Posterior vena cava (tissue), 2 donors: ENCODE measurements at regions not wholly inside any gene's neighbourhood (a gene's known extent, or its start where the extent isn't known, plus 50 kb on each side); places are given as distances from the start of the nearest gene placed in this dataset.

Experiments used
- DNase-seq: peaks from one replicate; pipeline ENCODE4 v3.0.0-alpha.2; 2020; ENCODE audit warnings: low spot score
- intact Hi-C, 2 donors: fragments of 100-400 bp; cut with DNase I; formaldehyde crosslinking; loops; one replicate each; pipeline versions ENCODE4 v1.14.1 to v1.14.2; 2022 to 2023
- donor health status: DM: yes; HTN: yes; CAD: no.
- donor health status: DM: yes; HTN: yes; CAD: no.

DNA sequence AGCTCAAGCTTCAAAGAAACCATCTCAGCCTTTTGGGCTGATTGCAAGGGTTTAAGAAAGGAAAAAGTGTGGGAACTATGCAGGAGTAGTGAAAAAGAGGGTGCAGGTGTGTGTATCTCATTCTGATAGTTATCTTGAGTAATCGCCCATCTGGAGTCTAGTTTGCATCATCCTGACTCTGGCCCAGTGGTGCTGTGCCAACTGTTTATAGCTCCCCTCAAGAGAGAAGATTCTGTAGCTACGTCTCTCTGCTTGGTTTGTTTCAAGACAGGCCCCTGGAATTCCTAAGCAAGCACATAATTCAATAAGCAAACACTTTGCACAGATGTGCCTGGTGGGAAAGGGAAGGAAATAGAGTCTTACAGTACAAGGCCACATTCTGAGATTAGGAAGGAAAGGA, 144.4 kb downstream of the HAPSTR1 start:
- DNase-seq = no peak
- intact Hi-C loops = no loop called here

DNA sequence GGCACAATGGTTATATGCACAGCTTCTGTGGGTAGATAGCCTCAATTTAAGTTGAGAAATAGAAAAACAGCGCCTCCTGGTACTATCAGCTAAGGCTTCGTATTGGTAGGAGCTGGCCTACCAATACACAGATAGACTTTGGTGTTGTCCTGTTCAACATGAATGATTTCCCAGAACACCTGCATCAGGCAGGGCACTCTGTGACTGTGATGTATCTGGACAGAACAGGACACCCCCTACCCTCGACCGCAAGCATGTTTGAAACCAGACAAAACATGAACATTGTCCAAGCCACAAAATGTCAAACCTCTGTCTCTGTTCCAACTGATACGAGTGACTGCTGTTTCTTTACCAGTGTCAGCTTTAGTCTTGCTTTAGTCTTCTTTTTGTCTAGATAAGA, 144.9 kb downstream of the HAPSTR1 start:
- intact Hi-C loops = no loop called here

DNA sequence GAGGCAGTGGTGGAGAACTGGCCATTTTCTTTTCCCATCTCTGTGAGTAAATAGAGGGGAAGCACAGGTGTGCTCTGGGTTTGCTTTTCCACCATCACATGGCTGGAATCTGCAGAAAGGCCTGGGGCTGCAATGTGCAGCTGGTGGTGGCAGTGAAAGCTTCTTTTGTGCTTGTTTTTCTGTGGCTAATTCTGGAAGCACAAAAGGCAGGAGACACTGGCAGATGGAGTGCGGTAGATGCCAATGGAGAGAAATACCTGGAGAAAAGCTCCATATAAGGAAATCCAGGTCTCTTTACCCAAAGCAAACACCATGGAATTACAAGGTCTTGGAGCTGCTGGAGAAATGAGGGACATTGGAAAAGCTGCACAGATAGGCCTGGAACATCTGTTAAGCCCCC, 146.9 kb downstream of the HAPSTR1 start:
- intact Hi-C loops = no loop called here
- DNase-seq = no peak

More for the DNA sequence above, 144.9 kb downstream of the HAPSTR1 start:
- no peak for DNase-seq

DNA sequence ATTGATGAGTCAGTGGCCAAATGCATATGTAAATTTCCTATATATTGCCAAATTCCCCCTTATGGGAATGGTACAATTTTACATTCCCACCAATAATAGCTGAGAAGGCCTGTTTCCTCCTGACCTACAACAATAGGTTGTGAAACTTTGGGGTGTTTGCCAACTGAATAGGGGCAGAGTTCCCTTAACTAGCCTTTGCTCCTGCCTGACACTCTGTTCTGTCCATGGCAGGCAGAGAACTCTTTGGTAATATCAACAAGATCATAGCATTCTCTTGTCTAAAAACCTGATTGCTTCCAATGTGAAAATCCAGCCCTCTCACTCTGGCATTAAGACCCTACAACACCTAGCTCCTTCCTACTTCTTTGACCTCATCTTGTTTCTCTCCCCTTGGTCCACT, 149.7 kb downstream of the HAPSTR1 start:
- DNase-seq = no peak
- intact Hi-C loops = no loop called here

DNA sequence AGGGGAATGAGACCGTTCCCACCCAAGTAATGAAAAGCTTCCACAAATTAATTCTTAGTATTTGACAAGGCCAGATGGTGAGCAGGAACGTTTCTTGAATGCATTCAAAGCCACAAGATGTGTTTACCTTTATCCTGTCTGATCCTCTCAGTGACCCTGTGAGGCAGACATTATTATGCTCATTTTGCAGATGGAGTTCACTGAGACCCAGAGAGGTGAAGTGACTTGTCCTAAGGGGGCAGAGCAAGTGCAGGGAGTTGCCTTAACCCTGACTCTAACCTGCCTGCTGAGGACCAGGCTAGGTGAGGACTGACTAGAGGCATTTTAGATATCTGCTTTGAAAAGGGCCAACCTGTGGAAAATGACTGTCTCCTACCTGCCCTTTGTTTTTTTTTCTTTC, 156.7 kb downstream of the HAPSTR1 start:
- no peak for DNase-seq
- intact Hi-C loops = no loop called here

DNA sequence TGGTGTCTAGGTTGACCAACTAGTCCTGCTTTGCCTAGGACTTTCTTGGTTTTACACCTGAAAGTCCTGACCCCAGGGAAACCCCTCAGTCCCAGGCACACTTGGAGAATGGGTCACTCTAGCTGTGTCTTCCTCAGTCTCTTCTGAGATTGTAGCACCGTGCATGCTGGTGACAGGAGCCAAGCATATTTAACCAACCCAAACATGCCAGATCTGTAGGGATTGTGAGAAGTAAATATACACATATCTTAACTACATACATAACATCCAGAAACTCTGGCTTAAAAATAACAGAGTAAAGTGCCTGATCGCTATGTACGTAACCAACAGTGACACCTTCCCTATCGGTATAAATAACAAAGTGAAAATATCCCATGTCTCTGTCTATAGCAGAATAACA, 158.1 kb downstream of the HAPSTR1 start:
- no peak for DNase-seq
- intact Hi-C loops = no loop called here

DNA sequence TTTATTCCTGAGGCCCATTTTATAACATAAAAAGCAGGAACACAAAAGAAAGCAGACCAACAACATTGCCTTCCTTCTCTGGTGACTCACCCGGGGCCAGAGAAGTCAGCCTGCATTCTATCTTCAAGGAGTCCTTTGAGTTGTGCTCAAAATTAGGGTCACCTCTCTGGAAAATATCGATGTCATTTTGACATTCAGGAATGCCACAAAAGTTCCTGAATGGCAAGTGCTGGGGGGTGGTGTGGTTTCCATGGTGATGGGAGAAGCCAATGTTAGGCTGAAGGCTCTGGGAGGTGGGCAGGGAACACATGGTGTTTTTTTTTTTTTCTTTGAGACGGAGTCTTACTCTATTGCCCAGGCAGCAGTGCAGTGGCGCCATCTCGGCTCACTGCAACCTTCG, 159.6 kb downstream of the HAPSTR1 start:
- intact Hi-C loops = no loop called here
- DNase-seq = no peak

DNA sequence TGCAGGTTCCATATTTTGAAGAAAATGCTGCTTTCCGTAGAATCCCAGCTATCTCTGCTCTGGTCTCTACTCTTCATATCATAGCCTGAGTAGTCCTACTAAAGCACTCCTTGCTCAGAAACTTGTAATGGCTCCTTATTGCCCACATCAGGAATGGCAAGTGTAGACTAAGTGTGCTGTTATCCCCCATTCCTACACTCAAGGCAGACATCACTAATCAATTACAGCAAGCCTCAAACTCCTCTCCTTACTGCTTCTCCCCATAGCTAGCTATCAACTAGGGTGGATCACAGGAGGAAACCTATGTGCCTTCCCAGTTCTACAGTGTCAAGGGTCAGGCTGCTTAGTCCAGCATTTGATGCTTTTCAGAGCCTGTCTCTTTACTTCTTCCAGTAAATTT, 163.4 kb downstream of the HAPSTR1 start:
- intact Hi-C loops = no loop called here
- DNase-seq = no peak

DNA sequence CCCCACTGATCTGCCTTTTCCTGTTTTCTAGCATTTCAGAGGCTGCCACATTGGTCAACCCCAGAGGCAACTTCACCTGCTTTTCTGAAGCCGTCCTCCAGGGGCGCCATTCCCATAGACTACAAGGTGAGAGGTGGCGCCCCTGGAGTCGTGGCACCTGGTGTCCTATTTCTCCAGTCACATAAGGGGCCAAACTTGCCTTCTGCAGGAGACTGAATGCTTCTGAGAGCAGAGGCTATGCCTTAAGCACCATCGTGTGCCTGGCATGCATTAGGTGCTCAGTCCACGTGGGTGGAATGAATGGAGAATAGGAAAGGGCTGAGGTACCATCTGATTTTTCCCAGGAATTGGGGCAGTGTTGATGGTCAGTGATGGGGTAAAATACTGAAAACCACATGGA, 164.8 kb downstream of the HAPSTR1 start:
- DNase-seq = no peak
- intact Hi-C loops = no loop called here

DNA sequence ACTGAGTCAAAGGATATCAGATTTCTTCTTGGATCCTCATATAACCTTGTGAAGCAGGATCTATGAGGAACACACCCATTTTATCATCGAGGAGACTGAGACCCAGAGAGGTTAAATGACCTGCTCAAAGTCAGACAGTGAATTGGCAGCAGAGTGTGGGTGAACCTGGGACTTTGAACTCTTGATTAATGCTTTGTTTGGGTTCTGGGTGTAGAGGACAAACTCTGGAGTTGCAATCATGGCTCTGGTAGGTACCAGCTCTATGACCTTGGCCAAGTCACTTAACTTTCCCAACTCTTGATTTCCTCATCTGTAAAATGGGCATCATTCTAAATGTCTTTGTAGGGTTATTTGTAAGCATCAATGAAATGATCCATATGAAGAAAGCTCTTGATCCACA, 166.4 kb downstream of the HAPSTR1 start:
- intact Hi-C loops = no loop called here
- DNase-seq = no peak

DNA sequence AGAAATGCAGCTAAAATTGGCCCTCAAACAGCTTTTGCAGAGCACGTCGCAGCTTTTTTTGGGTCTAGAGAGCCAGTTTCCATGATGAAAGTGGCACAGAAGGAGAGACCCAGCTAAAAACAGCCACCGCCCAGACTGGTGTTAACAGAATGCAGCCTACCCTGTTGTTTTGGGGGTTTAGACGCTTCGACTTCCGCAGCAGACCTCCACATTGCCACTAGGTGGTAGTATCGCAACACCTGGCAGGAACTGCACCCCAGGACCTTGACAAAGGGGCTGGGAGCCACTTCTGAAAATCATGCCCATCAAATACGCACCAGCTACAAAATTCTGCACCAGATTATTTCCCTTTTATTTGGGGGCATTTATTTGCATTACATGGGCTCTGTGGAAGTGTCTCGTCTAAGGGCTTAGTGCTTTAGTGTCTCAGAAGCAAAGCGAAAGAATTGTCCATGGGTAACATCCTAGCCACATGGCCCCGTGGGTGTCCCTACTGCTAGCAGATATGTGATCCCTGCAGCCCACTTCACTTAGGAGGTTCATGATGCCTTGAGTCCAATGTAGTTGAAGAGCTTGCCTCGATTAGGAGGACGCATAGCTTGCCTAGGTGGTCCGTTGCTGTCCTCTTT, 167.1 kb downstream of the HAPSTR1 start:
- intact Hi-C loops = no loop called here
- DNase-seq = no peak

DNA sequence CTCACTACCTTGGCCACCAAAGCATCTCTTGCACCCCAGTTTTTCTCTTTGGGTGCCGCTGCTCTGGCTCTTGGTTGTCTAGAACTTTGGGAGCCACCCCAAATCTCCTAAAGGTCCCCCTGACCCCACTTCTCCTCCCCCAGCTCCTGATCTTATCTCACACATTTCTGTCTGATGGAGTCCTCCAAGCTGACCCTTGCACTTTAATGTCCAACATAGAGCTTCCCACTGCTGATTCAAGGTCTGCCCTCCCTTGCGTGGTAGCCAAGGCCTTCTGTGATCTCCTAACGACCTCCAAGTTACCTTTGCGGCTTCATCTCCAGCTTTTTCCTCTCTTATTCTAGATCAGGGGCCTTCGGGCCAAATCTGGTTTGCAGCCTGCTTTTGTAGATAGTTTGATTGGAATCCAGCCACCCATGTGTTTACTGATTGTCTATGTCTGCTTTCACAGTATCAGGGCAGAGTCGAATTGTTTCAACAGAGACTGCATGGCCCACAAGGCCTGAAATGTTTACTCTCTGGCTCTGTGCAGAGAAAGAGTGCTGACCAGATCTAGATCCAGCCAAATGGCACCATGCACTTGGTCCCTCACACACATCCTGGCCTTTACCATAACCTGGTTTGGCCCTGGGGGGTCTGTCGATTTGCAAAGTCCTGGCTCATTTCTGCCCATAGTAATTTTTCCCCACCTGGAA, 168.6 kb downstream of the HAPSTR1 start:
- DNase-seq = no peak
- intact Hi-C loops = no loop called here

DNA sequence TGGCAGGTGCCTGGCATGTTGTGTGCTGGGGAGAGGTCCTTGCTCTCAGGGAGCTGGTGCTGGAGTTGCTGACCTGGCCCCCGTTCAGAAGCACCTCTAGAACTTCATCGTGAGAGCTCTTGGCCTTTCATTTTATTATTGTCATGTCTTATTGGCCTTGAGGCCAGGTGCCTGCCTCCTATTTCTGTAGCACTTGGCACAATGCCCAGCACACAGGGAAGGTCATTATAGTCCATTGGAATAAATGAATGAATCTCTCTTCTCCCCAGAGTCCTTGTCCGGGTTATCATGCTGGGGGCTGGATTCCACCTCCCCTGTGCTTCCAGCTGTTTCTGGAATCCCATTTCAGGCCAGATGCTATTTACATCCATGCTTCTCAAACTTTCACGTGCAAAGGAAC, 169.2 kb downstream of the HAPSTR1 start:
- no peak for DNase-seq
- intact Hi-C loops = no loop called here

DNA sequence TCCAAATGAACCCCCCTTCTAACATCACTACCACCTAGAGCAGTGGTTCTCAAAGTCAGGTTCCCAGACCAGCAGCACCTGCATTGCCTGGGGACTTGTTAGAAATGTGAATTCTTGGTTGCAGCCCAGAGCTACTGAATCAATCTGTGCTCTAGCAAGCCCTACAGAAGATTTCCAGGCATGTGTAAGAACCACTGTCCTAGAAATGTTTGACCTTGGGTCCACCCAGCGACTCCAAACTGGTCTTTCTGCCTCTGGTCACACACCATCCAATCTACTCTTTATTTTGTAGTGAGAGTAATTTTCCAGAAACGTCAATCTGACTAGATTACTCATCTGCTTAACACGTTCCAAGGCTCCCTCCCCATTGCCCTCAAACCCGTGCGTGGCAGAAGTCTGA, 169.9 kb downstream of the HAPSTR1 start:
- no peak for DNase-seq
- intact Hi-C loops = no loop called here

DNA sequence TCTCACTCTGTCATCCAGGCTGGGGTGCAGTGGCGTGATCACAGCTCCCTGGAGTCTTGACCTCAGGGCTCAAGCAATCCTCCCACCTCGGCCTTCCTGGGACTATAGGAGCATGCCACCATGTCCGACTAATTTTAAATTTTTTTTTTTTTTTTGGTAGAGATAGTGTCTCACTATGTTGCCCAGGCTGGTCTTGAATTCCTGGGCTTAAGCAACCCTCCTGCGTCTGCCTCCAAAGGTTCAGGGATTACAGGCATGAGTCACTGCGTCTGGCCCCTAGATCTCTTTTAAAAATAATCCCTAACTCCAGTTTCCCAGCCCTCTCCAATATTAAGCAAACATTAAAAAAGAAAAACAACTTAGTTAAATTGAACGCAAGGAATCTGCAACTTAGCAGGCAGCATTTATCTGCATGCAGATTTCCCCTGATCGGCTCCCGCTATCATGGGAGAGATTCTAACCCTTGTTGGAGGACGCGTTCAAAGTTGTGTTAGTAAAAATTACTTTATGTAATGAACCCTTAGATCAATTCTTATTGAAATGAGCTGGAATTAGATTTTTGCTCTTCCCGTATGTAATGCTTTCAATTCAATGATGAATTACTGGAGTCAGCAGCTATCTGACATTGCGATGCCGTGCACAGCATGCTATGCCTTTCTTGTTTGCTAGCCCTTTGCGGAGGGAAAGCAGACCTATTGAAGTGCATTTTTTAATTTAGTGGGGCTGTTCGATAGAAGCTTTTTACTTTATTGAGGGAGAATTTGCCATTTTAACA, 171.7 kb downstream of the HAPSTR1 start:
- DNase-seq = no peak
- intact Hi-C loops = no loop called here

DNA sequence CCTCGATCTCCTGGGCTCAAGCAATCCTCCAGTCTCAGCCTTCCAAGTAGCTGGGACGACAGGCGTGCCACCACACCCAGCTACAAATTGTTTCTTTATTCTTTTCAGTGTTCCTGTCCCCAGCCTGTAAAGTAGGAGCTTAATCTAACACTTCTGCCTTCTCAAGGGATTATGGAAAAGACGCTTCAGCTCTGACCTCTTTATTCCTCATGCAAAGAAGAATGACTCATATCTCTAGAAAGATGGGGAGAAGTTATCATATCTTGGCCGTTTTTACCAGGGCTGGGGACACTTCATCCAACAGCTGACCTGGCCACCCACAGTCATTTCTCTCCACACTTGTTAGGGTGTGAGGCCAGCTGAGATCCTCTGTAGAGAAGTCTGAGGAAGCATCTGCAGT, 172.6 kb downstream of the HAPSTR1 start:
- intact Hi-C loops = no loop called here
- no peak for DNase-seq

DNA sequence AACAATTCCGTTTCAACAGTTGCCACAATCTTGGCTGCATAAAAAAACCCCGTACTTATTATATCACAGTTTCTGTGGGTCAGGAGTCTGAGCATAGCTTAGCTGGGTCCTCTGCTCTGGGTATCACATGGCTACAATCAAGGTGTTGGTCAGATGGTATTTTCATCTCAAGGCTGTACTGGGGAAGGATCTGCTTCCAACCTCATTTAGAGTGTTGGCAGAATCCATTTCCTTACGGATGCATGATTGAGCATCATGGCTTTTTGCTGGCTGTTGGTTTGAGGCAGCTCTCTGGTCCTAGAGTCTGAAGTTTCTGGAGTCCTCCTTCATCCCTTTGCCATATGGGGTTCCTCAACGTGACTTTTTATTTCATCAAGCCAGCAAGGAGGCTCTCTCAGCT, 177.0 kb downstream of the HAPSTR1 start:
- no peak for DNase-seq

DNA sequence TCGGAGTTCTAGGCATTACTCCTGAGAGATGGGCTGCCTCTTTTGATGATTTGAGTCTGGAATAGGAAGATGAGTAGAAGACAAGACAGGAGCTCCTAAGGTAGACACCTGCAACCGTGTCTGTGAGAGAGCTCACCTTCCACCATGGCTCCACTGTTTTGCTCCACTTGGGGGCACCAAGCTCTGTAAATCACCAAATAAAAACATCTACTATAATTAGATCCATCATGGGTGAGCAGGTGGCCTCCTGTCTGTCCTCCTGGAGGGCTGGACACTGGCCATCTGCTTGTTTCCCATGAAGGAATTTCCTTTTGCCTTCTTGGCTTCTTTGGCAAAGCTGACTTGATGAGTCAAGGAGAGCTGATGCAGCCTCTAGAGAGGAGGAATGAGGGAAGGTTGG, 179.0 kb downstream of the HAPSTR1 start:
- DNase-seq = no peak
- intact Hi-C loops = no loop called here

More for the DNA sequence above, 177.0 kb downstream of the HAPSTR1 start:
- intact Hi-C loops = no loop called here

DNA sequence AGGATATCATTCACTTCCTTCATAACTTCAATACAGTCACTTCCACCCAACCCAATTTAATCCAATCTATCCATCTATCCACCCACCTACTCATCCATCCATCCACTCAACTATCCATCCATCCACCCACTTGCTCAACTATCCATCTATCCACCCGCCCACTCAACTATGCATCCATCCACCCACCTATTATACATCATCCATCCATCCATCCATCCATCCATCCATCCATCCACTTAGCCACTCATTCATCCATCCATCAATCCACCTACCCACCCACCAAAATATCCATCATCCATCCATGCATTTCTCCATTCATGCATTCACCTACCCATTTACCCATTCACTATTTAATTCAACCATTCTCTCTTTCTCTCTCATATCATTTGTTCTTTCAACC, 179.5 kb downstream of the HAPSTR1 start:
- intact Hi-C loops = no loop called here
- DNase-seq = no peak

DNA sequence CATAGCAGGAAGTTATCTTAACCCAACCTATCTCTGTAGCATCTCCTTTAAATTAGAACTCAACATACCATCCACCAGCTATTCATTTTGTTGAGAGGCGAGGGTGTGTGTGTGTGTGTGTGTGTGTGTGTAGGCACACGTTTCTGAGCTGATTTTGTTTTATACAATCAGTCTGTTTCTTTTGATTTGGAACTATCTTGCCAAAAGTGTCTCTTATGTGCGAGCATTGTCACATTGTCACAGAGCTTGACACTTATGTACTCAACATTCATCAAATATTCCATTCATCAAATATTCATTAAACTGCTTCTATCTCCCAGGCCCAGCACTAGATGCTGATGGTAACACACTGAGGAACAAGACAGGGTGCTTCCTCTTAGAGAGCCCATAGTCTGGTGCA, 180.4 kb downstream of the HAPSTR1 start:
- intact Hi-C loops = no loop called here
- DNase-seq = no peak

DNA sequence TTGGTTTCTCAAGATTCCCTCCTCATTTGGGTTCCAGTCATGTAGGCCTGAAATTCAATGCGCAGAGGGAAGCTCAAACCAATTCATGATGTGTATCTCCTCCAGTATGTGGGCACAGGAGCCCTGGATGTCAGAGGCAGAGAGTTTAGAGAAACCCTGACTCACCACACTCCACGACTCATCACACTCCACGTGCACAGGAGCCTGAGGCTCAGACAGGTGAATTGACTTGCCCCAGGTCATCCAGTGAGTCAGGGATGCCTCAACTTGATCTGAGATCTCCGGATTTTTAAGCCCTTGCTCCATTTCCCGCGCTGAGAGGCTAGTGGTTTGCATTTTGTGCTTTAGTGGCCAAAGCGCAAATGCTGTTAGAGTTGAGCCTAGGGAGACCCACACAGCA, 183.9 kb downstream of the HAPSTR1 start:
- intact Hi-C loops = no loop called here
- no peak for DNase-seq
